GM18909 (cell line): ENCODE measurements at regions not wholly inside any gene's neighbourhood (a gene's known extent, or its start where the extent isn't known, plus 50 kb on each side); places are given as distances from the start of the nearest gene placed in this dataset.

Source experiments
- ATAC-seq: cut with Tn5 transposase; IDR thresholded peaks from one replicate; pipeline ENCODE4 v1.9.1; 2021; ENCODE audit warnings: mild to moderate bottlenecking; ENCODE audit not compliant: unreplicated experiment, poor library complexity

DNA sequence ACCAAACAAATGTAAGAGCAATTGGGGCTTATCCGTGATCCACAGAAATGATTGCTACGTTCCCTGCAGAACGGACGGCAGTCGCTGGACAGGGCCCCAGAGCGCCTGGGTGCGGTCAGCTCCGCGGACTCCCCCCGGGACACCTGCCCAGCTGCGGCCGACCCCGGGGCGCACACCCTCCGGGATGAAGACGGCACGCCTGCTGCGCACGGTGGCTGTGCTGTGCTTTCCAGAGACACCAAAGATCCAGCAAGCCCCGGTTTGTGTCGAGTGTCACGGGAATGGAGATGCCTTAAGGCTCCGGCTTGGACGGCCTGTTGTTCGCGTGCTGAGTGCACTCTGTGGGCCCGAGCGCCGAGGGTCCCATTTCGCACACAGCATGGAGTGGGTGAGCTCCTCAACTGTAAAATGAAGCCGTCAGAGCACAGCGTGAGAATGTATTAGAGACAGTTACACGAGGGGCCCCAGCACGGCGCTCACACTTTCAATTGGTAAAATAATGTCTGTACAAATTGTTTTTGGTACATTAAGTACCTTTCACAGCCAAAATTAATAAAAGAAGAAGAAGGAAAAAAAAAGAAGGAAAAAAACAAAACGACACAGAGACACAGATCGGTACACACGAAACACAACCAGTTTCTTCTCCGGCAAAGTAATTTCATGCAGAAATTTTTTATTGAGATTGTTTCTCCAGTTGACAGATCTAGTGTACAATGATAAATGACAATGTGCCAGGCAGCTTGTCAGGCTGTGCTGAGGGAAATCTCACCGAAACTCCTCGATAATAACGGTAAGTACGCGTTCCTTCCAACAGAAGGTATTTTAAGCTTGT is 615.8 kb upstream of the SALL3 start:
- no peak for ATAC-seq

- no peak for ATAC-seq
Observed at GRCh38 chr18:78364388-78364960, 615.1 kb upstream of the SALL3 start.

DNA sequence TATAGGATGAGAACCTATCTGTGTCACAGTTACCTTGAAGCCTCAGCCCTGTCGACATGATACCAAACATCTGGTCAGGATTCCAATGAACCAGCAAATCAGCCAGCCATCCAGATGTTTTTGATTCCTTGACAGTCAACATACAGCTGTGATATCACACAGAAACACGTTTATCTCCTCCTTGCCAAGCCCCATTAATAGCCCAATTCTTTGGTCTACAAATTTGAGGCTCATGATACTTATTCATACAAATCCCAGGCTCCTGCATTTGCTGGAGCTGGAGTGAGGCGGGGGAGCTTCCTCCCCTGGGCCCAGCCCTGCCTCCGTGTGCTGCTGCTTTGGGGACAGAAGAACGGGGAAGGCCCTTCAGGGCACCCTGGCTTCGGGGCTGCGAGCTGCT is 611.6 kb upstream of the SALL3 start:
- ATAC-seq, result no peak

DNA sequence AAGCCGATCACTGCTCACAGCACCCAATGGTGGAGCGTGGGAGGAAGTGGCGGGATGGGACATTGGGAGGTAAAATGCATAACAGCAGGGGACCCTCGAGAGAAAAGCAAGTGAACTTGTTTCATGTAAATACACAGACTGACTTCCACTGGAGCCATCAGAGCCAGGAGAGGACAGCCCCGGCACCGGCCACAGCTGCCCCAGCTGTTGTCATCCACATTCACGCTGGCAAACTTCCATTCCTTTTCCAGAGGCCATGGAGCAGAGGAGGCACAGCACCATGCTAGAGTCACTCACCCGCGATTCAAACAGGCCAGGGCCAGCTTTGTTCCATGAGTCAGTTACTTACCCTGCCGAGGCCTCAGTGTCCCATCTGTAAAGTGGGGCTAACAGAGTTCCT is 610.9 kb upstream of the SALL3 start:
- ATAC-seq, result no peak

DNA sequence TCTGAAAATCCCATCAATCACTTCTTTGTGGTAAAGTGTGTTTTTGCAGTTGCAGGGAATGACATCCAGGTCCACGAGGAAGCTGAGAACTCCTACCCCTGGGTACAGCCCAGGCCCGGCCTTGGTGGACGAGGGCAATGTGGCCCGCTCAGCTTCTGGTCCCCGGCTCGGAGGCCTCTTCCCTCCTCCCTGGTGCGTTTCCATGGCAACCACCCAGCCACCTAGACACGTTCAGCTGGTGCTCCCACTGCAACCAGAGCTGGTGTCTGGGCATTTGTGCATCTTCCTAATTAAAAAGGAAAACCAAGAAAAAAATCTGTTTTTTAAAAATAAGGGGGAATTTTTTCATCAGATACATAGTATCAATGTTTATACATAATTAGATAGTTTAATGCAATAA is 603.6 kb upstream of the SALL3 start:
- no peak for ATAC-seq

- ATAC-seq, result no peak
Observed at GRCh38 chr18:78378403-78378802, 601.2 kb upstream of the SALL3 start.

DNA sequence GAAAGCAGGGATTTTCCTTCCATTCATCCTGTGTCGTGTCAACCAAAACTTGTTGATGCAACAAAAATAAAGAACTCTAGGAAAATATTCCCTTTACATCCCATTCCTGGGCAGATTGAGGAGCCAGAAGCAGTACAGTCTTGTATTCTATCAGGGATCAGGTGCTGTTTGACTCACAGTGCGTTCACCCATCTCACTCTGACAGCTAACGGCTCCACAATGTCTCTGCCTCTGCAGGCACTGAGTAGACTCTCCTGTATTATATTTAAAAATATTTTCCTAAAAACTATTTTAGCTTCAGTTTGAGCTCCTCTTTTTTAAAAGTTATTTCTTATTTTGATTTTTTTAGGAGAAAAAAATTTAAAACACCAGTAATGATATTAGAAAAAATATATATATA is 600.6 kb upstream of the SALL3 start:
- no peak for ATAC-seq

DNA sequence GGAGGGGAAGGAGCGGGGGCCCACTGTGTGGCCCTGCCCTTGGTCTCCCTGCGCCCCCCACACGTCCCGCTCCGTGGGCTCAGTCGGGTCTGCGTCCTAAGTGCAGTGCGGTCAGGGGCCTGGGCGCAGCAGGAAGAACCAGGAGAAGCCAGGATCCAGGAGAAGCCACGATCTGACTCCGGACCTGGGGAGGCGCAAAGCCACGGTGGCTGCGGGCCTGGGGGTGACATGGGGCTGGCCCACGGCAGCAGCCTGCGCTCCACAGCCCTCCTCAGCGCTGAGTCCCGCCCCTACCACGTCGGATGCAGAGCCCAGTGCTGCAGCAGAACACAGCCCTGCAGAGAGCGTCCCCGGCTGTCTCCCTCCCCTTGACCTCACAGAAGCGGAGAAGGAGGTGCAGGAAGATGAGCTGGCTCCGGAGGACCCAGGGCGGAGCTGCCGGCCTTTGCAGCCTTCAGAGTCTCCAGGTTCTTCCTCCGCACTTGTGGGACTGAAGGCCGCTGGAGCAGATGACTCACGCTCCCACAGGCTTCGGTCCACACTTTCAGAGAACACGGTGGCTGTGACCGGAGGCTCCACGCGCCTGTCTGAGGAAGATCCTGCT is 589.2 kb upstream of the SALL3 start:
- no peak for ATAC-seq

DNA sequence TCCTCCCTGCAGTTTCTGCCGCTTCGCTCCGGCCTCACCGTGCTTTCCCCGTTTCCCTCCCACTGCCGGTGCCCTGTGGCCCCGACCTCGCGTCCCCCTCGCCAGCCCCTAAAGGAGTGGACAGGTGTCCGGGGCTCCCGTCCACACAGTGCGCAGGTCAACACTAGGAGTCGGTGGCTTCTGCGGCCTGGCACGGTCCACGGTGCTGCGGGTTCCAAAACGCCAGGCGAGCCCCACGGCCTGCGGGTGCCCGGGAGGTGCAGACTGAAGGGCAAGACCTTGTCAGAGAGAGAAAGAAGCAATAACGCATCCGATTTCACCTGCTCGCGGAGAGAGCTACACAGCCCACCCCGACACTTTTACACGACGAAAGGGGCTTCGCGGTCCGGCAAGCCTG is 588.7 kb upstream of the SALL3 start:
- ATAC-seq, result no peak

GRCh38 chr18:78393086-78393862 is 586.3 kb upstream of the SALL3 start:
- no peak for ATAC-seq

DNA sequence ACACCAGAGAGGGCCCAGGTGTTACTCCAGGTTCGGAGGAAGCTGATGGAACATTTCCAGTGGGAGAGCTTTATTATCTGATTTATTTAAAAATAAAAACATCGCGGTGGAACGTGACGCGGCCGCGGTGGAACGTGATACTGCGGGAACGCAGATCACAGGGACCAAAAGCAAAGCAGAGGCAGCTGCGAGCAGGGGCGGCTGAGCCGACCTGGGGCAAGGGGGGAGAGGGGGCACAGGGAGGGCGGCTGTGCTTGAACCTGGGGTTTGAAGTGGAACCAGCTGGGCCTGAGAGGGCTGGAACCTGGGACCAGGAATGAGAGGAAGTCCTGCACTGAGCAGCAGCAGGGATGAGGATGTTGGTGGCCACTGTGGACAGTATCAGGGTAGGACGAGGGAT is 583.5 kb upstream of the SALL3 start:
- no peak for ATAC-seq

GRCh38 chr18:78396756-78397155 is 582.9 kb upstream of the SALL3 start:
- ATAC-seq, result no peak

- no peak for ATAC-seq
Observed at GRCh38 chr18:78399992-78400503, 579.6 kb upstream of the SALL3 start.

- no peak for ATAC-seq
Observed at GRCh38 chr18:78402440-78402839, 577.2 kb upstream of the SALL3 start.

DNA sequence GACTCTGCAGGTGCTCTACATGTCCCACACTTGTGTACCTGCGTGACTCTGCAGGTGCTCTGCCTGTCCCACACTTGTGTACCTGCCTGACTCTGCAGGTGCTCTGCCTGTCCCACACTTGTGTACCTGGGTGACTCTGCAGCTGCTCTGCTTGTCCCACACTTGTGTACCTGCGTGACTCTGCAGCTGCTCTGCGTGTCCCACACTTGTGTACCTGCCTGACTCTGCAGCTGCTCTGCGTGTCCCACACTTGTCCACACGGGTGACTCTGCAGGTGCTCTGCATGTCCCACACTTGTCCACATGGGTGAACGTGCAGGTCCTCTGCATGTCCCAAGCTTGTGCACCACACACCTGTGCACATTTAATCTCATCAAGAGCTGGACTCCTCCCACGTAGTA is 576.7 kb upstream of the SALL3 start:
- ATAC-seq, result no peak

DNA sequence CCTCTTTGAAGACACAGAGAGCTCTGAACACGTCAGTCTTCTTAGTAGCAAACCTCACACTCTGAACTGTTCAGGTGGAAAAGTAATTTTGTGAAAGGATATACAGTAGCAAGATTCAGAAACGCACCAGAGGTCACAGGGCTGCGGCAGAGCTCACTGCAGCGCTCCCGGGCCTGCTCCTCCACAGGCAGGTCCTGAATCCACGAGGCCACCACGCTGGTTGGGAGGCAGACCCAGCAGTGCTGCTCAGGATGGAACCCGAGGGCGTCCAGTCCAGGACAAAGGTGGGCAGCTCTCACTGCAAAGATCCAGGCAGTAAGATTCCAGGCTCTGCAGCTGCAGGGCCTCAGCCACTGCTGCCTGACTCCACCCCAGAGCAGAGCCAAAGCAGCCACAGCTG is 576.2 kb upstream of the SALL3 start:
- ATAC-seq, result no peak

- ATAC-seq, result no peak
Observed at GRCh38 chr18:78405763-78406162, 573.9 kb upstream of the SALL3 start.

GRCh38 chr18:78406743-78407465 is 572.7 kb upstream of the SALL3 start:
- ATAC-seq, result no peak

DNA sequence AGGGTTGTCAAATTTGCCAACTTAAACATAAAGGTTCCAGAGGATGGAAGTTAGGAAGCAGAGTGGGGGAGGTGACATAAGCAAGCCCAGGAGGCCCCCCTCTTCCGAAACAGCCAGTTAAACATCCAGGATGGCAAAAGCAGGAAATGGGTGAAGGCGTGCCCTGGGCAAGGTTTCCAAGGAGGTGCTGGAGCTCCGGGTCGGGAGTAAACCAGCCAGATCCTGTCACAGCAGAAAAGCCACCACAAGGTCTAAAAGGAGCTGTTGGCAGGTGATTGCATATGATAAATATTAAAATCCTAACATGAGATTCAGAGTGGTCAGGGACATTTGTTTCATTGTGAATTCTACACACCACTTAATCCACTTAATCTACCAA is 572.2 kb upstream of the SALL3 start:
- ATAC-seq, result no peak

- no peak for ATAC-seq
Observed at GRCh38 chr18:78408623-78409022, 571.0 kb upstream of the SALL3 start.
